CD4-positive, alpha-beta T cell treated with Interleukin-4 for 4 hours (primary cell): ENCODE measurements at regions not wholly inside any gene's neighbourhood (a gene's known extent, or its start where the extent isn't known, plus 50 kb on each side); places are given as distances from the start of the nearest gene placed in this dataset.
"Not testable (repeated sequence)": the region's sequence is repeated elsewhere in the genome, so short reads cannot be mapped to it uniquely, and the experiment has no call there.

Experiments used
- DNase-seq: peaks from one replicate; pipeline ENCODE4 v3.0.0-alpha.2; 2020

DNA sequence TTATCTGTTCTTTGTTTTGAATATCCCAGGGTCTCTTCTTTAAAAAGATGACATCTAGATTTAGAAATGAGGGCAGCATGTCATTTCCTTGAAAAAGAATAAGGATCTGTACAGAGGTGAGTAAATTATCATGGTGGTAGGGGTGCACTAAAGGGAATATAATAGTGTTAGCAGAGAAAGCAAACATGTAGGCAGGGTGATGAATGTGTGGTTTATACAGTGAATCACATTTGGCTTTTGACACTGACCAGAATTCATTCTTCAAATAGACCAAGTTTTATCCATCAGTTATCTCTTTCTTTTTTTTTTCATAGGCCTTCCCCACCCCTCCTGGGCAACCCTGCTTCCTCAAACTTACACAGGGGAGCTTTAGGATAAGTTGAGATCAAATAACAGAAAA is 184.5 kb upstream of the LRP1B start:
- DNase-seq: no peak

DNA sequence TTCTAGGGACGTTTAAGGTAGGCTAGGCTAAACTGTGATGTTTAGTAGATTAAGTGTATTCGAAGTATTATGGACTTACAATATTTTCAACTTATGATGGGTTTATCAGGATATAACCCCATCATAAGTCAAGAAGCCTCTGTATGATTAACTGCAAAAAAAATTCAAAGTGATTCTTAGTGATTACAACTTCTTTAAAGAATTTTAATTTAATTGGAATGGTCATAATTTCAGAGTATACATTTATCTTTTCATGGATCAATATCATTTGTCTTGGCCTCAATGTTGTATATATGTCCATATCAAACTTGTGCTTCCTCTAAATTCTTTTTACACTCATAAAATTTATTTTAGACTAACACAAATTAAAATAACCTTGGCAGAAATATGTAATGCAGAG is 183.3 kb upstream of the LRP1B start:
- no peak for DNase-seq

DNA sequence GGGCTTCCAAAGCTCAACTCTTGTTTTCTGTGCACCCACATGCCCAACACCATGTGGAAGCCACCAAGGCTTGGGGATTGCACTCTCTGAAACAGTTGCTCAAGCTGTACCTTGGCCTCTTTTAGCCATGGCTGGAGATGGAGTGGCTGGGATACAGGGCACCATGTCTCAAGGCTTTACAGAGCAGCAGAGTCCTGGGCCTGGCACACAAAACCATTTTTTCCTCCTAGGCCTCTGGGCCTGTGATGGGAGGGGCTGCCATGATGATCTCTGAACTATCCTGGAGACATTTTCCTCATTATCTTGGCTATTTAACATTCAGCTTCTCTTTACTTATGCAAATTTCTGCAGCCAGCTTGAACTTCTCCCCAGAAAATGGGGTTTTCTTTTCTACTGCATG is 179.7 kb upstream of the LRP1B start:
- no peak for DNase-seq

DNA sequence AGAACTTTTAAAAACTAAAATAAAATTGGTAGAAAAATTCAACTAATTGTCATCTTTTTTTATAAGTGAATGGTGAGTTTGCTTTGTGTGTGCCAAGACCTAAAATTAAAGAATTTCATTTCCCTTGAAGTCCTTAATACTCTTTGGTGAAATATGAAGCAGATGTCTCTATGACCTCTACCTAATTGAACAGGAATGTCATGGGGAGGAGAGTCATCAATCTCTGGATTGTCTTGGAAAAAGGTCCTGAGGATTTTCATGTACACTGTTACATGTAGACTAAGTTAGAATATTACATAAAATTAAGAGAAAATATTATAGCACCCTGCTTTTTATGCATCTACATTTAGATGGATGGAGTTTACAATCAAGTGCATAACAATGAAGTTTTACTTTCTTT is 177.9 kb upstream of the LRP1B start:
- no peak for DNase-seq

GRCh38 chr2:142307616-142308115 is 176.8 kb upstream of the LRP1B start:
- no peak for DNase-seq

- DNase-seq: no peak
Observed at GRCh38 chr2:142307086-142307485, 176.3 kb upstream of the LRP1B start.

- no peak for DNase-seq
Observed at GRCh38 chr2:142306131-142306530, 175.3 kb upstream of the LRP1B start.

DNA sequence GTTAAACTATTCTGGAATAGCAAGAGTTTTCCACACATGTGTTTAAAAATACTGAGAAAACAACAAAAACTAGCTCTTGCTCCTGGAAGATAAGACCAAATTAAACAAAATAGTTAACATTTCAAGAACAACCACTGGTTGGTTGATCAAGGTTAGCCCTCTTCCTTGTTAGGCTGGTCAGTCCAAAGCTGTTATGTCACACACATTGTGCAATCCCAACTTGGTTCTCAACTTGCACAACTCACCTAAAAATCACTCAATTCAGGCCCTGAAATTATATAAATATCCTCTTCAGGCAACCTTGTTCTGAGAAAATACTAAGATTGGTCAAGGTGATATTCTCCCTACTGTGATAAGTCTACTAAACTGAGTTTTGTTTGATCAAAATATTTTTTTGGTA is 169.7 kb upstream of the LRP1B start:
- DNase-seq: no peak

DNA sequence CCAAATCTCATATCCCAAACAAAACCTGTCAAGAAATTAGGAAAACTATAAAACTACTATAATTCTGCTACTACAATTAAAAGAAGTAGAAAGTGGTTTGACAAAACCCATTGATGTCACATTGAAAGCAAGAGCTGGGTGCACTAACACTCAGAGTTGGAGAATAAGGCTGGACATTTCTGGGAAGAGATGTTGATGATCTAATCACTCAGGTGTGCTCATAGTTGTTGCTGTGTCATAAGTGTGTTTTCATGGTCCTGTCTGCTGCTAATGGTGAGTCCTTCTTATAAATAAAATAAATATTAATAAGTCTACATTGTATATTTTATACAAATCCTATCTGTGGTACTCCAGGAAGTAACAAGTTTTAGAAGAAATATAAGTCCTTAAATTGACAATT is 168.2 kb upstream of the LRP1B start:
- DNase-seq: no peak

- DNase-seq: no peak
Observed at GRCh38 chr2:142294225-142294624, 163.4 kb upstream of the LRP1B start.

DNA sequence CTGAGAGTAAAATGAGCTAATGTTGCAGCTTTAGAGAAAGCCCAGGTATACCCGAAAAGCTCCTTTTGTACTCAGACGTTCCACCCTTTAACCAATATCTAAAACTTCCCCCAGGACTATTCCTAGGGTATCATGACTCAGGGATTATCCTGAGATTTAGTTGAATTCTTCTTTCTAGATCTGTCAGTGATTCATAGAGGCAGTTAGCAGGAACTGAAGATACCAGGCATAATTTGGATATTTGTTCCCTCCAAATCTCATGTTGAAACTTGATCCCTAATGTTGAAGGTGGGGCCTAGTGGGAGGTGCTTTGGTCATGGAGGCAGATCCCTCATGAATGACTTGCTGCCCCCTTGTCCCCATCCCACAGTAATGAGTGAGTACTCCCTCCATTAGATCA is 161.2 kb upstream of the LRP1B start:
- no peak for DNase-seq

- no peak for DNase-seq
Observed at GRCh38 chr2:142290931-142291330, 160.1 kb upstream of the LRP1B start.

DNA sequence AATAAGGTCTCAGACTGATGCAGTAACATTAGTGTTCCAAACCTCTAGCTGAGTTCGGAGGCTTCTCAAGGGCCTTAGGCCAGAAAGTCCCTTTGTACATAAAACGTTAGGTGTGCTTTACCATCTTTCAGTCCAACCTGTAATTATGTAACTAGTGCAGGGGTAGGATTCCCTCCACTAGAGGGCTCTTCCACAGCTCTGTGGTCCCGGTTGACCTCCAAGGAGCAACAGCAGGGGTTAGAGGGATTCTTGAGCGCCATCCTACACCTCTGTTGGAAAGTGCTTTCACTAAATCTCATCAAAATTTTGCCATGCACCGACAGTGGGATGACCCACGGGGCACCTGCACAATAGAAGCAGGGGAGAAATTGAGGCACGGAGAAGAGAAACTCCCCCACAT is 155.8 kb upstream of the LRP1B start:
- DNase-seq: no peak

GRCh38 chr2:142285480-142285879 is 154.7 kb upstream of the LRP1B start:
- DNase-seq: no peak

GRCh38 chr2:142284336-142284735 is 153.5 kb upstream of the LRP1B start:
- not testable (repeated sequence) for DNase-seq

DNA sequence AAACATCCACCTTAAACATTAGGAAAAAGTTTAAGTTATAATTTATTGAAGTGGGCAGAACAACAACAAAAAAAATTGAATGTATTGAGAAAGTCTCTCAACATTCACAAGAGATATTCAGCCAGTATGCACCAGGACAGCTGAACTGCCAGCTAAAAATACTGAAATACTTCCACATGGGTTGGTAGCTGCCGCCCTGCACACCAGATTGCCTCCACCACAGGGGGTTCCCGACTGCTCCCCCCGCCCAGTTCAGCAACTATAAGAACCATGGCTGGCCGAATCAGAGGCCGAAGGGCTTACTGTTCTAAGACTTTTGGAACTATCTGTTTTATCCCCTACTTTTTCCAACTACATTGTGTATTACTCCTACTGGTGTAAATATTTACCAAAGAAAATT is 150.0 kb upstream of the LRP1B start:
- no peak for DNase-seq

- DNase-seq: no peak
Observed at GRCh38 chr2:142270990-142271389, 140.2 kb upstream of the LRP1B start.

DNA sequence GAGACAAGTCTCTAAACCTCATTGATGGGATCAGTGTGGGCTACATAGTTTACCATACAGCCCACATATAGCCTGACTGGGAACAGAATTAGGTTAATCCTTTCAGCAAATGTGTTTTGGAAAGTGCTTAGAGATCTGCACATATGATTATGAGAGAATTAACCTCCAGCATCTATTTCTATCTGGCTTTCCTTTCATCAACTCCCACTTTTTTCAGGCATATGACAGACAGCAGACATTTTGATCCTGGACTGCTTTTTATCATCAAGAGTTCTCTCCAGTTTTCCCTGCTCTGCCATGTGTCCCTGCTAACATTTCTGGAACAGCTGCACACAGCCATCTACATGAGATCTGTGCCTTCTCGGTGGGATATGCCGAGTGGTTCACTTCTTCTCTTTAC is 139.5 kb upstream of the LRP1B start:
- DNase-seq: no peak

- no peak for DNase-seq
Observed at GRCh38 chr2:142259356-142259755, 128.5 kb upstream of the LRP1B start.

- no peak for DNase-seq
Observed at GRCh38 chr2:142254031-142254430, 123.2 kb upstream of the LRP1B start.

GRCh38 chr2:142241016-142241415 is 110.2 kb upstream of the LRP1B start:
- no peak for DNase-seq

- DNase-seq: no peak
Observed at GRCh38 chr2:142236181-142236580, 105.4 kb upstream of the LRP1B start.

- DNase-seq: no peak
Observed at GRCh38 chr2:142234741-142235140, 103.9 kb upstream of the LRP1B start.

DNA sequence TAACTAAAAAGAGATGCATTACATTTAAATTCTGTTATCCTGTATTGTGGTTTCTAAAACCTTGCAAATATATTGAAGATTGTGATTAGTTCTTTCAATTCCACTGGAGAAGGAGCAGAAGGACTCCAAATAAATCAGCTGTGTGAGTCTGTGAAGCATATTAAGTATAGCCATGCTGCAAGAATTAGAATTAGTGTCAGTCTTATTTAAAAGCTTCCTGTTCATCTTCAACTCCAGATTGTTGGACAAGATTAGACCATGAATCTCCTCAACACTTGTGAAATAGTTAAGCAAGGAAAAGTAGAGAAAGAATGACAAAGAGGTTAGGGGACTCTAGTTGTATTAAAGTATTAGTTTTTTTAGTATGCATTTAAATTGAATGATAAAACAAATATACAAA is 92.5 kb upstream of the LRP1B start:
- no peak for DNase-seq

GRCh38 chr2:142222715-142223114 is 91.9 kb upstream of the LRP1B start:
- DNase-seq: no peak

- DNase-seq: no peak
Observed at GRCh38 chr2:142220901-142221300, 90.1 kb upstream of the LRP1B start.
